Adrenal gland (tissue), 9 donors: ENCODE measurements at regions not wholly inside any gene's neighbourhood (a gene's known extent, or its start where the extent isn't known, plus 50 kb on each side); places are given as distances from the start of the nearest gene placed in this dataset.
A peak's percentile ranks its signal among the peaks of the same experiment; 100 is the strongest.

ENCODE experiments used
- DNase-seq, 7 donors: peaks; one replicate each; pipeline ENCODE4 v3.0.0-alpha.2; 2019 to 2020
- H3K27ac ChIP-seq, 5 donors: fragments of 200-600 bp; sonication (generic) in 4 of 5; 1 replicate in 3 of 5; 2 replicates in 2 of 5; pipeline versions ENCODE4 v1.5.1 to v1.8.0; 2016 to 2020; ENCODE audit warnings: mild to moderate bottlenecking in 1 of 5
- H3K27me3 ChIP-seq: fragments of 200-600 bp; 2 replicates; pipeline ENCODE4 v1.8.0; 2021
- H3K36me3 ChIP-seq, 2 donors: fragments of 200-600 bp; replicated peaks in 1 of 2; 1 replicate in 1 of 2; 2 replicates in 1 of 2; pipeline versions ENCODE4 v1.5.1 to v1.8.0; 2018 to 2022
- H3K4me1 ChIP-seq, 2 donors: fragments of 200-600 bp; replicated peaks in 1 of 2; 1 replicate in 1 of 2; 2 replicates in 1 of 2; pipeline versions ENCODE4 v1.5.1 to v1.8.0; 2018 to 2021
- H3K4me3 ChIP-seq, 4 donors: fragments of 200-600 bp; sonication (generic) in 3 of 4; one replicate each; pipeline ENCODE4 v1.5.1; 2016 to 2018
- H3K9me3 ChIP-seq, 3 donors: fragments of 200-600 bp; sonication (generic) in 1 of 3; replicated peaks in 1 of 3; 1 replicate in 2 of 3; 2 replicates in 1 of 3; pipeline versions ENCODE4 v1.5.1 to v1.8.0; 2016 to 2021
- CTCF ChIP-seq, 6 experiments: fragments of 450-650 bp in 4 of 6; fragments of 200-600 bp in 2 of 6; sonication (generic) in 1 of 6; IDR thresholded peaks; 1 replicate in 5 of 6; 2 replicates in 1 of 6; pipeline versions ENCODE4 v1.5.1 to v1.8.0; 2016 to 2021; ENCODE audit warnings: antibody characterized with exemption in 6 of 6, mild to moderate bottlenecking in 2 of 6, moderate library complexity in 1 of 6
- POLR2A ChIP-seq, 2 donors: fragments of 450-650 bp; IDR thresholded peaks; one replicate each; pipeline ENCODE4 v1.6.1; 2017; ENCODE audit warnings: antibody characterized with exemption in 2 of 2, mild to moderate bottlenecking in 2 of 2, moderate library complexity in 1 of 2
- WGBS, 4 donors: extraction: QIAGEN DNeasy Blood & Tissue Kit in 2 of 4; methylation state at CpG; one replicate each; pipeline versions ENCODE4 v1.1.5 to v1.1.7; 2013 to 2017; 5-methylcytosine and 5-hydroxymethylcytosine counted together
- intact Hi-C, 2 donors: fragments of 100-400 bp; cut with DNase I; formaldehyde crosslinking; loops; one replicate each; pipeline versions ENCODE4 v1.14.1 to v1.15.0; 2022 to 2023
- donor health status: healthy with polysubstance abuse.
- donor health status: Bipolar disorder and iron deficiency.
- donor health status: DM: yes; HTN: yes; CAD: no.
- donor health status: DM: no; HTN: no; CAD: no.
- donor health status: DM: no; HTN: no; CAD: no.

- 63 to 92% (median 75%) methylated on average over 3 of the region's 3 CpGs for whole genome bisulfite sequencing, 4 donors
- Histone ChIP-seq H3K36me3 (no peaks in the 10 kb centered on the region), H3K27me3 (no peaks in the 10 kb centered on the region), H3K9me3 (no peaks in the 10 kb centered on the region), H3K4me3 (no peak overlapping the region), H3K27ac (no peak overlapping the region), H3K4me1 (peaks cover 17 to 41% of the 10 kb centered on the region in 2 donors)
- TF ChIP-seq POLR2A (IDR thresholded peaks at IDR 0.05) (no peak), CTCF (IDR thresholded peaks at IDR 0.05) (no peak)
- DNase-seq, result peak in 1 of 7 donors; percentile 14
- intact Hi-C loops, result no loop called here
These were observed 170.4 kb downstream of the ZFP36L2 start for GRCh38 chr2:43055985-43056384.

DNA sequence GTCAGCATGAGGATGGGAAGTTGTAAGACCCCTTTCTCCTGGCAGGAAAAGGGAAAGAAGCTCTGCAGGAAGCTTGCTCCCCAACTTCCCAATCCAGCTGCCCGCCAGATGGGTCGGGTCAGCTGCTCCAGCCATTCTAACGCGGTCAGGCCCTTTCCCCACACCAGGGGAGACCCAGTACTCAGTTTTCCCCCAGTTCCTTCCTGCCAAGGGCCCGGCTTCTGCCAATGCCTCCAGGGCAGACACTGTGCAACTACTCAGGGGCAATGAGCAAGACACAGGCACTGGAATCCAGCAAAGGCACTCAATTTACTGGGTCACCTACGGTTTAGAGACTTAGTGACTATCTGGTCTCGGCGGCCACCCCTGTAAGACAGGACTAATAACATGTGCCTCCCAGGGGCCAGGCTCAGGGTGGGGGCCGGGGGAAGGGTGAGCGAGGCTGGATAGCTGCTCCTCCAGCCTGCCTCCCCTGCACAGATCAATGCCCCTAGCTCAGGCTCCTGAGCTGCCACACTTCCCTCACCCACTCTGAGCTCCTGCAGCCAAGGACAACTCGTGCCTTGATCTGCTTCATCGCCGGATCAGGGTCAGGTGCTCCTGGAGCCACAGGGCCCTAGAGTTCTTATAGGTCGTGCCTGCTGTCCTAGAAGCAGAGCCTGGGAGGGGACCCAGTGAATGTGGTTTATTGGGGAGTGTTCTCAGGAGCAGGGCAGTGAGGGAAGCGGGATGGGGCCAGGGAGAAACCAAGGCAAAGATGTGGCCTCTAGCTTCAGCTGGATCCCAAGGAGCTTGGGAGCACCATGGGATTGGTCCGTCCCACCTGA is 171.1 kb downstream of the ZFP36L2 start:
- WGBS, 4 donors, result 63 to 80% (median 78%) methylated on average over 4 to 16 of the region's 16 CpGs
- TF ChIP-seq CTCF (IDR thresholded peaks at IDR 0.05) (no peak), POLR2A (IDR thresholded peaks at IDR 0.05) (no peak)

DNA sequence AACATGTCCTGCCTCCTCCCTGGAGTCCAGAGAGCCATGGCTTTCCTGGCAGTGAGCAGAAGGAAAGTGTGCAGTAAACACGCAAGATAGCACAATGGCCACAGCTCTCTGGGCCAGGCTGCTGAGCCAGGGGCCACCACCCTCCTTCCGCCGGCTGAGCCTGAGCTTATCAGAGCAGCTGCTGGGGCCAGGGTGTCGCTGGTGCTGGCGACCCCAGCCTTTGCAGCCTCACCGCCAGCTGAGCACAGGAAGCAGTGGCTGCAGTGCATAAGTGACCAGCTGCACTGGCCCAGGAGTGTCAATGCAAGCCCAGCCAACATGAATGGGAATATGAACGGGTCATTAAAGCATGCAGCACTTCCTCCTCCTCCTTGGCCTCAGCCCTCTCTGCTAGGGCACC is 172.0 kb downstream of the ZFP36L2 start:
- Histone ChIP-seq H3K9me3 (no peaks in the 10 kb centered on the region), H3K27ac (no peak overlapping the region), H3K4me1 (peaks cover 13 to 39% of the 10 kb centered on the region in 2 donors), H3K27me3 (no peaks in the 10 kb centered on the region), H3K4me3 (no peak overlapping the region), H3K36me3 (no peaks in the 10 kb centered on the region)
- intact Hi-C loops, result no loop called here
- no peak for TF ChIP-seq CTCF (IDR thresholded peaks at IDR 0.05)
- TF ChIP-seq POLR2A (IDR thresholded peaks at IDR 0.05), result no peak
- DNase-seq, result peak in 1 of 7 donors; percentile 35
- 54 to 83% (median 68%) methylated on average over 1 to 7 of the region's 7 CpGs for WGBS, 4 donors

More for the DNA sequence above, 171.1 kb downstream of the ZFP36L2 start:
- no peak overlapping the region for H3K27ac ChIP-seq
- peak in 1 of 7 donors; percentile 55 for DNase-seq
- H3K9me3 ChIP-seq, result no peaks in the 10 kb centered on the region
- intact Hi-C loops, result no loop called here
- peaks cover 17 to 47% of the 10 kb centered on the region in 2 donors for H3K4me1 ChIP-seq
- no peak overlapping the region for H3K4me3 ChIP-seq
- H3K27me3 ChIP-seq, result no peaks in the 10 kb centered on the region
- no peaks in the 10 kb centered on the region for H3K36me3 ChIP-seq

DNA sequence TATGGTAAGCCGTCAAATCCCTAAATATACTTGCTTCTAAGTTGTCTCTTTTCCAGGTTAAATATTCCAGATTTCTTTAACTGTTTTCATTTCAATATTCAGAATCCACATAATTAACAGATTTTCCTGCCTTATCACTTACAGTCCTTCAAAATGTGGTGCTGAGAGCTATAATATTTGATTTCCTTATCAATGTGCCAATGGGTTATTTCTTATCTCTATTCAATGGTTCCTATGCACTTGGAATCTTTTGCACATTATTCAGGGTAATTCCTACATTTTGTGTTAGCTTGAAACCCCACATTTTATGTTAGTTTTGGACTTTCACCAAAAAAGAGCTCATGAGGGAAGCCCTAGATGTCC is 173.5 kb downstream of the ZFP36L2 start:
- Histone ChIP-seq H3K27ac (no peak overlapping the region), H3K36me3 (no peaks in the 10 kb centered on the region), H3K4me3 (no peak overlapping the region), H3K9me3 (no peaks in the 10 kb centered on the region), H3K4me1 (peaks cover 6 to 30% of the 10 kb centered on the region in 2 donors), H3K27me3 (no peaks in the 10 kb centered on the region)
- TF ChIP-seq CTCF (IDR thresholded peaks at IDR 0.05), result no peak
- no peak for TF ChIP-seq POLR2A (IDR thresholded peaks at IDR 0.05)
- no peak for DNase-seq
- 92 to 100% (median 99%) methylated on average over 1 of the region's 1 CpG for WGBS, 4 donors
- intact Hi-C loops, result no loop called here
